GM12865 (cell line): ENCODE measurements at regions not wholly inside any gene's neighbourhood (a gene's known extent, or its start where the extent isn't known, plus 50 kb on each side); places are given as distances from the start of the nearest gene placed in this dataset.

Experiments used
- DNase-seq: peaks from one replicate; pipeline ENCODE4 v3.0.0; 2010; ENCODE audit warnings: low read depth
- H3K4me3 ChIP-seq: 2 replicates; pipeline ENCODE4 v1.5.1; 2011; ENCODE audit warnings: mild to moderate bottlenecking, low read depth, low read length, control low read depth
- TF ChIP-seq, protein P1 (sequence below): IDR thresholded peaks from 2 replicates; pipeline ENCODE4 v1.5.1; 2011; ENCODE audit warnings: low read length, control low read depth, low read depth, inconsistent platforms; ENCODE audit not compliant: insufficient read depth; ENCODE audit errors: missing control alignments

DNA sequence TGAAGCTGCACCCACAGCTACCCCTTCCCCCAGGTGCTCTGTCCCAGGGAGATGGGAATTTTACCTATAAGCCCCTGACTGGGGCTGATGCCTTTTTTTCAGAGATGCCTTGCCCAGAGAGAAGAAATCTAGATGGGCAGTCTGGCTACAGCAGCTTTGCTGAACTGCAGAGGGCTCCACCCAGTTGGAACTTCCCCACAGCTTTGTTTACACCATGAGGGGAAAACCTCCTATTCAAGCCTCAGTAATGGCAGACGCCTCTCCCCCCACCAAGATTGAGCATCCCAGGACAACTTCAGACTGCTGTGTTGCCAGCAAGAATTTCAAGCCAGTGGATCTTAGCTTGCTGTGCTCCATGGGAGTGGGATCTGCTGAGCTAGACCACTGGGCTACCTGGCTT lies 122.6 kb upstream of the MOCS1 start:
- no peak overlapping the region for H3K4me3 ChIP-seq
- no peak for DNase-seq
- TF ChIP-seq, protein P1, sequence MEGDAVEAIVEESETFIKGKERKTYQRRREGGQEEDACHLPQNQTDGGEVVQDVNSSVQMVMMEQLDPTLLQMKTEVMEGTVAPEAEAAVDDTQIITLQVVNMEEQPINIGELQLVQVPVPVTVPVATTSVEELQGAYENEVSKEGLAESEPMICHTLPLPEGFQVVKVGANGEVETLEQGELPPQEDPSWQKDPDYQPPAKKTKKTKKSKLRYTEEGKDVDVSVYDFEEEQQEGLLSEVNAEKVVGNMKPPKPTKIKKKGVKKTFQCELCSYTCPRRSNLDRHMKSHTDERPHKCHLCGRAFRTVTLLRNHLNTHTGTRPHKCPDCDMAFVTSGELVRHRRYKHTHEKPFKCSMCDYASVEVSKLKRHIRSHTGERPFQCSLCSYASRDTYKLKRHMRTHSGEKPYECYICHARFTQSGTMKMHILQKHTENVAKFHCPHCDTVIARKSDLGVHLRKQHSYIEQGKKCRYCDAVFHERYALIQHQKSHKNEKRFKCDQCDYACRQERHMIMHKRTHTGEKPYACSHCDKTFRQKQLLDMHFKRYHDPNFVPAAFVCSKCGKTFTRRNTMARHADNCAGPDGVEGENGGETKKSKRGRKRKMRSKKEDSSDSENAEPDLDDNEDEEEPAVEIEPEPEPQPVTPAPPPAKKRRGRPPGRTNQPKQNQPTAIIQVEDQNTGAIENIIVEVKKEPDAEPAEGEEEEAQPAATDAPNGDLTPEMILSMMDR: no peak

DNA sequence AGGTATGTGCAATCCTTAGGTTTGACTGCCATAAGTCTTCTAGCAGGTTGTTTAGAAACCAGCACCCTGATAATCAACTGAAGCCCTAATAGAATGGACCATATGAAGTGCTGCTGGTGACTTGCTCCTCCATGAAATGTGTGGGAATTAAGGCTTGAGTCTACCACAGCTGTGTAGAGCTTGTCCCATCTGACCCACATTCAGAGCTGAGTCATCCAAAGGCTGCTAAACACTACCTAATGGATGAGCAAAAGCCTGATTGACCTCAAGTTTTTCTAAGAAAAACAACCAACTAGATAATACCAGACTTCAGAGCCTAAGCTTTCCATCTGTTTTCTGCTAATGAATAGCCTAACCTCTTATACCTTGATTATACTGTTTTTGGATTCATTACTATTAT lies 120.3 kb upstream of the MOCS1 start:
- no peak overlapping the region for H3K4me3 ChIP-seq
- DNase-seq: no peak
- TF ChIP-seq, protein P1: no peak

DNA sequence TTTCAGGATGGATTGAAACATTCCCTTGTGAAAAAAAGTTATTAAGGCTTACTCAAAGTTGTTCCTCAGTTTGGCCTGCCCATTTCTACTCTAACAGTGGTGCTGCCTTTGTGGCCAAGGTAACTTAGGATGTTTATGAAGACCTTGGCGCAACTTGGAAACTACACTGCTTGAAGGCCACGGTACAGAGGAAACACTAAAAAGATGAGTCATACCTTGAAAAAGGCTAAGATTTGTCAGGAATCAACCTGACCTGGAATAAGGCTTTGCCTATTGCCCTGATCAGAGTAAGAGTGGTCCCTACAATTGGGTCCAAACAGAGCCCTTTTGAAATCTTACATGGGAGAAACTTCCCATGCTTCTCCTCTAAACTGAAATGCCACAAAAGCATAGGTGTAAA lies 119.9 kb upstream of the MOCS1 start:
- DNase-seq: no peak
- no peak overlapping the region for H3K4me3 ChIP-seq
- TF ChIP-seq, protein P1: no peak

DNA sequence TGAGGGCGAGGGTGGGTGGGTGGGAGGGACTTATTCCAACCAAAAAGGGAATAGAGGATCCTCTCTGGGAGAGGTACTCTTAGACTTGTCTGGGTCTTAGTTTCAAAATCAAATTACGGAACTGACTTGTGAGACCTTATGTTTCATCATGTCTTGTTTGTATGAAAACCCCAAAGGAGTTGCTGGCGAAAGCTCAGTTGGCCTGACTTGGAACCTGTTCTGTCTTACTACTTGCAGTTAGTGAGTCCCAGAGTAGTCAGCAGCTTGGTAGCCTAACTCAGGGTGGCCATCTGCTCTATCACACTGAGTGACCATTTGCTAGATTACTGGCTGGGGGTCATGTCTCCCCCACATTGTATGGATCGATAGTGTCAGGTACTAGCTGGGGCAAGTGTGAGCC lies 114.9 kb upstream of the MOCS1 start:
- no peak for DNase-seq

DNA sequence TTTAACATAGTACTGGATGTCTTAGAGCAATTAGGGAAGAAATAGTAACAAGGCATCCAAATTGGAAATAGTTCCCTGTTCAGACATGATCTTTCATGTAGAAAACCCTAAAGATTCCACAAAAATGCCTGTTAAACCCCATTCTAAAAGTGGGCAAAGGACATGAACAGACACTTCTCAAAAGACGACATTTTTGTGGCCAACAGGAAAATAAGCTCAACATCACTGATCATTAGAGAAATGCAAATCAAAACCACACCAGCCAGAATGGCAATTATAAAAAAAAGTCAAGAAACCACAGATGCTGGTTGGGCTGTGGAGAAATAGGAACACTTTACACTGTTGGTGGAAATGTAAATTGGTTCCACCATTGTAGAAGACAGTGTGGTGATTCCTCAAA lies 109.9 kb upstream of the MOCS1 start:
- DNase-seq: no peak
- H3K4me3 ChIP-seq: no peak overlapping the region
- TF ChIP-seq, protein P1: no peak

More for the DNA sequence above, 114.9 kb upstream of the MOCS1 start:
- no peak overlapping the region for H3K4me3 ChIP-seq
- TF ChIP-seq, protein P1: no peak

DNA sequence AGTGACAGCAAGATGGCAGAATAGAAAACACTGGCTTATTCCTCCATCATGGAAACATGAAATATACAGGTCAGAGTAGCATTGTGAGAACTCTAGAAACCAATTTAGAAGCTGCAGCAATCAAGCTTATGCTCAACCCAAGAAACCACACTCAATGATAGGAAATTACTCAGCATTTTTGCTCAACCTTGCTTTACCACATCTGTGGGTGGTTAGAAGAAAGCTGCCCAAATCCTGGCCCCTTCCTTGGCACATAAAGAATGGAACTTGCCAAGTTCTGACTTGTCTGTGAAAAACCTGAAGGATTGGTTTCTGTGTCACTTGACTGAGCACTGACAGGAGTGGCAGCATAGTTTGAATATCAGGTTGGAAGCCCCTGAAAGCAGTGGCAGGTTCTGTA lies 108.0 kb upstream of the MOCS1 start:
- TF ChIP-seq, protein P1: no peak
- H3K4me3 ChIP-seq: no peak overlapping the region
- DNase-seq: no peak

DNA sequence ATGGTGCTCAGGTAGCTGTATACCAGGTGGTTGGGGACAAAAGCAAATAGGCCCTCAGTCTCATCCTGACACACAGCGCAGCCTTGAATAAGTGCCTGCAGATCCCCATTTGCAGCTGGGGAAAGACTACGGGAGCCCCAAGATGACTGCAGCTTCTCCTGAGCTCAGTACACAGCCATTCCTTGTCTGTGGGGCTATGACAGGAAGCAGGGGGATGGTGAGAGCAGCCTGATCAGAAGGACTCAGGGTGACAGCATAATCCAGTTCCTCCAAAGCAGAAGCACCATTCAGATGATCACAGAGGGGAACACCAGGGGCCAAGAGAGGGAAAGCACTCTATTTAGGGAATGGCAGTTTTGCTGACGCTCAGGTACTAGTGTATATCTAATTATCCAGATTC lies 104.8 kb upstream of the MOCS1 start:
- TF ChIP-seq, protein P1: no peak
- DNase-seq: no peak
- H3K4me3 ChIP-seq: no peak overlapping the region
